Chondrocyte (in vitro differentiated cells): ENCODE measurements at regions not wholly inside any gene's neighbourhood (a gene's known extent, or its start where the extent isn't known, plus 50 kb on each side); places are given as distances from the start of the nearest gene placed in this dataset.

Source experiments
- DNase-seq: peaks from one replicate; pipeline ENCODE4 v3.0.0; 2021; ENCODE audit warnings: mixed read lengths, low spot score
- H3K27ac Mint-ChIP-seq: one replicate; pipeline ENCODE4 v1.8.0; 2021; ENCODE audit warnings: mild to moderate bottlenecking, moderate library complexity, mixed read lengths; ENCODE audit not compliant: unreplicated experiment
- H3K27me3 Mint-ChIP-seq: 2 replicates; pipeline ENCODE4 v1.8.0; 2021; ENCODE audit warnings: low read depth, mixed read lengths
- H3K36me3 Mint-ChIP-seq: 2 replicates; pipeline ENCODE4 v1.8.0; 2021; ENCODE audit warnings: low read depth, mixed read lengths
- H3K4me1 Mint-ChIP-seq: 2 replicates; pipeline ENCODE4 v1.8.0; 2021; ENCODE audit warnings: low read depth, mild to moderate bottlenecking, mixed read lengths
- H3K4me3 Mint-ChIP-seq: one replicate; pipeline ENCODE4 v1.8.0; 2021; ENCODE audit warnings: mild to moderate bottlenecking, moderate library complexity, mixed read lengths; ENCODE audit not compliant: unreplicated experiment
- H3K9me3 Mint-ChIP-seq: 2 replicates; pipeline ENCODE4 v1.8.0; 2021; ENCODE audit warnings: low read depth, mixed read lengths
- TF ChIP-seq, protein P1 (sequence below): fragments of 200-600 bp; sonication (generic); IDR thresholded peaks from 2 replicates; pipeline ENCODE4 v1.5.0; 2021; ENCODE audit warnings: antibody characterized with exemption, mild to moderate bottlenecking, moderate library complexity

DNA sequence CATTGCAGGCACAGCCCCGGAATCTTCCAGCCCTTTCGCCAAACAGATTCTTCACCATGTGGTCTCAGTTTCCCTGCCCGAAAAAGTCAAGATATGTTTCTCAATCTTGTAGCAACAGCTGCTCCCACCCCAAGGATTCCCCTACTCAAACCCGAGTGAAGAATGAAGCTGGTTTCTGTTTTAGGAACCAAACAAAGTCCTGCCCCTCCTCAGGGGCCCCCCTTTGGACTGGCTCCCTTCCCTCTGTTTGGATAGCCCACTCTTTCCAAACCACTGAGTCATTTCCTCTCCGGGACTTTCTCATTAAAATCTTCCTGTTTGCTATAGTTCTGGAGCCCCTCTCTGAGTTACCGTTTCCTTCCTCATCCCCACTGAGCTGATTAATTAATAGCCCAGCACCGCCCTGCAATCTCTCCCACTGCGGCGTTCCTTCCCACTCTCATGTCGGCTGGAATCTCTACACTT lies 100.9 kb downstream of the TSEN15 start:
- Mint-ChIP-seq H3K27me3 (no peaks in the 10 kb centered on the region), H3K9me3 (no peaks in the 10 kb centered on the region), H3K27ac (no peak overlapping the region), H3K4me3 (peak overlapping the region; percentile 1), H3K4me1 (peaks cover 46% of the 10 kb centered on the region), H3K36me3 (no peaks in the 10 kb centered on the region)
- no peak for DNase-seq
- TF ChIP-seq, protein P1, sequence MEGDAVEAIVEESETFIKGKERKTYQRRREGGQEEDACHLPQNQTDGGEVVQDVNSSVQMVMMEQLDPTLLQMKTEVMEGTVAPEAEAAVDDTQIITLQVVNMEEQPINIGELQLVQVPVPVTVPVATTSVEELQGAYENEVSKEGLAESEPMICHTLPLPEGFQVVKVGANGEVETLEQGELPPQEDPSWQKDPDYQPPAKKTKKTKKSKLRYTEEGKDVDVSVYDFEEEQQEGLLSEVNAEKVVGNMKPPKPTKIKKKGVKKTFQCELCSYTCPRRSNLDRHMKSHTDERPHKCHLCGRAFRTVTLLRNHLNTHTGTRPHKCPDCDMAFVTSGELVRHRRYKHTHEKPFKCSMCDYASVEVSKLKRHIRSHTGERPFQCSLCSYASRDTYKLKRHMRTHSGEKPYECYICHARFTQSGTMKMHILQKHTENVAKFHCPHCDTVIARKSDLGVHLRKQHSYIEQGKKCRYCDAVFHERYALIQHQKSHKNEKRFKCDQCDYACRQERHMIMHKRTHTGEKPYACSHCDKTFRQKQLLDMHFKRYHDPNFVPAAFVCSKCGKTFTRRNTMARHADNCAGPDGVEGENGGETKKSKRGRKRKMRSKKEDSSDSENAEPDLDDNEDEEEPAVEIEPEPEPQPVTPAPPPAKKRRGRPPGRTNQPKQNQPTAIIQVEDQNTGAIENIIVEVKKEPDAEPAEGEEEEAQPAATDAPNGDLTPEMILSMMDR: no peak

DNA sequence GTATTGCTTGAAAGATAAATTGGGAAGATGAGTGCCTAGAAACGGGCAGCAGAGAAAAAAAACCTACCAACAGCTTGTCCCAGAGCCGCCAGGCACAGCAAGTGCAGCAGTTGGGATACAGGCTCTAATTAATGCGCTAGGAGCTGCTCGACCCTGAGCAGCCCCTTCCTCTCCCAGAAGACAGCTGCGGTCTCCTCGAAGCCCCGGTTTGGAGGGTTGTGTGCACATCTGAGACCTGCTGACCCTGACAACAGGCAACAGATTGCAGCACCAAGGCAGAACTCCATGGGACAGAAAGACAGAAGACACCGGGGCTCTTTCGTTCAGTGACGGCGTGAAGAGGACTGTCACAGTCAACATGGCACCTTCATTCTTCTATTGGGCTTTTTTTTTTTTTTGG lies 101.4 kb downstream of the TSEN15 start:
- H3K27ac Mint-ChIP-seq: no peak overlapping the region
- H3K4me3 Mint-ChIP-seq: peak overlapping the region; percentile 1
- TF ChIP-seq, protein P1: no peak
- H3K4me1 Mint-ChIP-seq: peaks cover 47% of the 10 kb centered on the region
- no peaks in the 10 kb centered on the region for H3K36me3 Mint-ChIP-seq
- H3K9me3 Mint-ChIP-seq: no peaks in the 10 kb centered on the region
- H3K27me3 Mint-ChIP-seq: no peaks in the 10 kb centered on the region
- no peak for DNase-seq

DNA sequence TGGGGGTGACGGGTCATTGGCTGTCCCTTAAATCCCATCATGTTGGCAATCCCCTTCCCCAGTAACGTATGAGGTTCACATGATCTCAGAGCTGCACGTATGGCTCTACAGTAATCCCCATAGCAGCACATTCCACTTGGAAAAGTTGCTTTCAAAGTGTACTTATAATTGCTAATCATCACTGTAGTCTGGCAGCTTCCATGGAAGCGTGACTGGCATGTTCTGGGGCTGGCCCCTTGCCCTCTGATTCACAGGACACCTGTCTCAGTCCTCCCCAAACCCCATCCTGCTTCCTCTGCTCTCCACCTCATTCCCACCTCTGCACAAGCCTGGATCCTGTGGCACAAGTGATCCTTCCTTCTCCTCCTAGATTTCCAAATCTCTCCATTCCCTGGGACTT lies 102.2 kb downstream of the TSEN15 start:
- Mint-ChIP-seq H3K9me3 (no peaks in the 10 kb centered on the region), H3K36me3 (no peaks in the 10 kb centered on the region), H3K4me1 (peaks cover 47% of the 10 kb centered on the region), H3K4me3 (no peak overlapping the region), H3K27me3 (no peaks in the 10 kb centered on the region), H3K27ac (no peak overlapping the region)
- DNase-seq: no peak
- TF ChIP-seq, protein P1: no peak

DNA sequence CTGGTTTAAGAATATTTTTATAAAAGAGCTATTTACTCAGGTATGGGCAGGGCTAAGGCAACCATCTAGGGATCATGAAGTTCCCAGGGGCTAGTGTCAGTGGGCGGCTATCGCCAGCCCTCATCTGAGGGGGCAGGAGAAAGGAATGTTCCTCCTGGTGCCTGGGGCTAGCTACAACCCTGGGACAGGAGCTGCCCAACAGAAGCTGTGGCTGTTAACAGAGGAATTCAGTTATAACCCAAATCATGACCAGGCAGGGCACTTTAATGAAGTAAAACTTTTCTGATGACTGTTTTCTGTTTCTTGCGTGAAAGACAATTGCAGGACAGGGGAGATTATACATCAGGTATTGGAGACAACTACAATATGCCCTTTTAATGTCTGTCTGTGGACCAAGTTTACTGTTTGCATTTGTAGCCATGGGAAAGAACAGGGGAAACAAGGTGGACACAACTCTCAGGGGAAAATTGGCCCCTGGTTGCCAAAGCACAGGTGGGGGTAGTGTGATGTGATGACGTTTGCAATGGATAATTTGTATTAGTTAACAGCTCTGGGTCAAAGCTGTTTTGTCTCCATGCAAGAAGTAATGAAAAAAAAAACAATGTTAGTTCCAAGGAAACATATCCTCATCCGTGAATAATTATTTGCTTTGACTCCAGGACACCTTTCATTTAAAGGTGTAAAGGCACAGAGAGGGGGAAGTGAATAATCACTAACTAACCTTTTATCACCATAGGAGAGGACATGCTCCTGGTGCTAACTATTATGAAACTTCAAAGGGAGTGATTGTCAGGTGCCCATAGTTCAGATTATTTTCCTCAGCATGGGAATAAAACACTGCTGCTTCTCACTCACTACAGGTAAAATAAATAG lies 105.2 kb downstream of the TSEN15 start:
- H3K27ac Mint-ChIP-seq: no peak overlapping the region
- peaks cover 37% of the 10 kb centered on the region for H3K4me1 Mint-ChIP-seq
- no peak for DNase-seq
- no peaks in the 10 kb centered on the region for H3K36me3 Mint-ChIP-seq
- H3K9me3 Mint-ChIP-seq: no peaks in the 10 kb centered on the region
- H3K4me3 Mint-ChIP-seq: no peak overlapping the region
- TF ChIP-seq, protein P1: no peak
- no peaks in the 10 kb centered on the region for H3K27me3 Mint-ChIP-seq

DNA sequence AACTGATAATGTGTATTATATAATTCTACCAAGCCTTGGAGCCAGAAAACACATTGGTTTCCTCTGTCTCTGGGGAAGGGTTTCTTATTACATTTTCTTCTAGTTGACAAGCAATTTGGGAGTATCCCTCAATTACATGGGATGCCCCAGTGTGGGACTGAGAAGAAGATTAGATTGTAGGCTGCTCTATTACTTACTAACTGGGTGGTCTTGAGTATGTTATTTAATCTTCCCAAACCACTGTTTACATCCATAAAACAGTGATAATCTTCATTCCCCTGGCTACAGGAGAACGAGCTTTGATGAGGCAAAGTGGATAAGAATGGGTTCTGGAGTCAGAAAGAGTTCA lies 105.8 kb downstream of the TSEN15 start:
- no peaks in the 10 kb centered on the region for H3K36me3 Mint-ChIP-seq
- no peak for DNase-seq
- H3K4me3 Mint-ChIP-seq: no peak overlapping the region
- no peaks in the 10 kb centered on the region for H3K27me3 Mint-ChIP-seq
- peaks cover 33% of the 10 kb centered on the region for H3K4me1 Mint-ChIP-seq
- TF ChIP-seq, protein P1: no peak
- no peaks in the 10 kb centered on the region for H3K9me3 Mint-ChIP-seq
- no peak overlapping the region for H3K27ac Mint-ChIP-seq
